Gastrocnemius medialis (tissue), 4 donors: ENCODE measurements at regions not wholly inside any gene's neighbourhood (a gene's known extent, or its start where the extent isn't known, plus 50 kb on each side); places are given as distances from the start of the nearest gene placed in this dataset.
"Not testable (repeated sequence)": the region's sequence is repeated elsewhere in the genome, so short reads cannot be mapped to it uniquely, and the experiment has no call there.

ENCODE experiments used
- ATAC-seq, 2 donors: fragments of 150-250 bp; one replicate each; pipeline ENCODE4 v1.9.1; 2016
- DNase-seq, 2 donors: peaks; one replicate each; pipeline ENCODE4 v3.0.0-alpha.2; 2019
- H3K27ac ChIP-seq, 4 donors: fragments of 200-600 bp; sonication (generic); 1 replicate in 1 of 4; 2 replicates in 3 of 4; pipeline ENCODE4 v1.5.1; 2016 to 2018; ENCODE audit warnings: mild to moderate bottlenecking in 2 of 4, moderate library complexity in 1 of 4
- H3K27me3 ChIP-seq, 3 donors: fragments of 200-600 bp; sonication (generic) in 2 of 3; 1 replicate in 1 of 3; 2 replicates in 2 of 3; pipeline versions ENCODE4 v1.5.1 to v1.6.0; 2016 to 2019; ENCODE audit warnings: mild to moderate bottlenecking in 1 of 3, moderate library complexity in 1 of 3
- H3K36me3 ChIP-seq, 2 donors: fragments of 200-600 bp; sonication (generic) in 1 of 2; one replicate each; pipeline ENCODE4 v1.5.1; 2017 to 2018
- H3K4me1 ChIP-seq, 2 donors: fragments of 200-600 bp; sonication (generic) in 1 of 2; one replicate each; pipeline ENCODE4 v1.5.1; 2016 to 2017; ENCODE audit warnings: mild to moderate bottlenecking in 2 of 2
- H3K4me3 ChIP-seq, 4 donors: fragments of 200-600 bp; sonication (generic) in 3 of 4; 1 replicate in 1 of 4; 2 replicates in 3 of 4; pipeline ENCODE4 v1.5.1; 2016 to 2019; ENCODE audit warnings: mild to moderate bottlenecking in 2 of 4
- H3K9me3 ChIP-seq, 3 donors: fragments of 200-600 bp; sonication (generic) in 2 of 3; 1 replicate in 1 of 3; 2 replicates in 2 of 3; pipeline ENCODE4 v1.5.1; 2016 to 2019
- CTCF ChIP-seq, 5 experiments: fragments of 450-650 bp in 3 of 5; fragments of 200-600 bp in 2 of 5; sonication (generic) in 2 of 5; IDR thresholded peaks in 4 of 5; conservative IDR thresholded peaks in 1 of 5; 1 replicate in 4 of 5; 2 replicates in 1 of 5; pipeline ENCODE4 v1.5.1; 2016 to 2019; ENCODE audit warnings: antibody characterized with exemption in 5 of 5, mild to moderate bottlenecking in 3 of 5, moderate library complexity in 3 of 5
- POLR2A ChIP-seq, 2 donors: fragments of 450-650 bp; IDR thresholded peaks; one replicate each; pipeline ENCODE4 v1.6.1; 2017; ENCODE audit warnings: antibody characterized with exemption in 2 of 2, mild to moderate bottlenecking in 2 of 2, moderate library complexity in 2 of 2
- in situ Hi-C, 4 donors: fragments of 200-750 bp; cut with MboI; loops; one replicate each; pipeline versions ENCODE4 v1.15.0 to v1.8.0; 2017; ENCODE audit warnings: low sequenced_read_pairs in 4 of 4
- intact Hi-C: fragments of 100-400 bp; cut with DNase I; formaldehyde crosslinking; loops from one replicate; pipeline ENCODE4 v1.15.1; 2023; ENCODE audit warnings: low total_unique reads

- DNase-seq (no peak), ATAC-seq (no peak)
- Histone ChIP-seq H3K27ac (no peak overlapping the region), H3K9me3 (no peaks in the 10 kb centered on the region), H3K4me1 (no peaks in the 10 kb centered on the region), H3K36me3 (no peaks in the 10 kb centered on the region), H3K27me3 (no peaks in the 10 kb centered on the region), H3K4me3 (no peak overlapping the region)
- TF ChIP-seq CTCF (IDR thresholded peaks at IDR 0.05 in 4 of 5, conservative IDR thresholded peaks at IDR 0.05 in 1 of 5) (no peak), POLR2A (IDR thresholded peaks at IDR 0.05) (no peak)
- in situ Hi-C loops: no loop called here
- intact Hi-C loops: no loop called here
Observed at GRCh38 chr20:30286157-30286556, 971.3 kb upstream of the DEFB115 start.

GRCh38 chr20:30287459-30287858 lies 970.0 kb upstream of the DEFB115 start:
- ATAC-seq, H3K36me3 ChIP-seq, H3K27me3 ChIP-seq, in situ Hi-C loops, H3K27ac ChIP-seq, H3K9me3 ChIP-seq, intact Hi-C loops, H3K4me3 ChIP-seq, H3K4me1 ChIP-seq, DNase-seq: not testable (repeated sequence)

GRCh38 chr20:30288346-30288745 lies 969.1 kb upstream of the DEFB115 start:
- intact Hi-C loops: no loop called here
- DNase-seq (no peak), ATAC-seq (no peak)
- Histone ChIP-seq H3K9me3 (no peaks in the 10 kb centered on the region), H3K4me1 (no peaks in the 10 kb centered on the region), H3K4me3 (no peak overlapping the region), H3K27ac (no peak overlapping the region), H3K27me3 (no peaks in the 10 kb centered on the region), H3K36me3 (no peaks in the 10 kb centered on the region)
- TF ChIP-seq POLR2A (IDR thresholded peaks at IDR 0.05) (no peak), CTCF (IDR thresholded peaks at IDR 0.05 in 4 of 5, conservative IDR thresholded peaks at IDR 0.05 in 1 of 5) (no peak)
- in situ Hi-C loops: no loop called here

GRCh38 chr20:30289049-30289448 lies 968.4 kb upstream of the DEFB115 start:
- H3K9me3 ChIP-seq, H3K27me3 ChIP-seq, ATAC-seq, in situ Hi-C loops, H3K4me1 ChIP-seq, H3K27ac ChIP-seq, DNase-seq, intact Hi-C loops, H3K36me3 ChIP-seq: not testable (repeated sequence)
- H3K4me3 ChIP-seq: peak overlapping the region in 1 of 4 donors; percentile 18

GRCh38 chr20:30289711-30290141 lies 967.7 kb upstream of the DEFB115 start:
- intact Hi-C loops, H3K27me3 ChIP-seq, ATAC-seq, H3K36me3 ChIP-seq, DNase-seq, H3K4me1 ChIP-seq, in situ Hi-C loops, H3K9me3 ChIP-seq: not testable (repeated sequence)
- H3K4me3 ChIP-seq: peak overlapping the region in 3 of 4 donors; percentile 18 to 49 (median 45)
- peak overlapping the region in 2 of 4 donors; percentile 9 to 33 for H3K27ac ChIP-seq

GRCh38 chr20:30290361-30291063 lies 967.0 kb upstream of the DEFB115 start:
- H3K36me3 ChIP-seq, H3K9me3 ChIP-seq, in situ Hi-C loops, H3K27me3 ChIP-seq, intact Hi-C loops, ATAC-seq, DNase-seq, H3K4me1 ChIP-seq: not testable (repeated sequence)
- peak overlapping the region in 1 of 4 donors; percentile 9 for H3K27ac ChIP-seq
- H3K4me3 ChIP-seq: peak overlapping the region in 3 of 4 donors; percentile 18 to 49 (median 45)

GRCh38 chr20:30291064-30291379 lies 966.4 kb upstream of the DEFB115 start:
- intact Hi-C loops, H3K4me1 ChIP-seq, H3K9me3 ChIP-seq, H3K4me3 ChIP-seq, ATAC-seq, H3K27me3 ChIP-seq, in situ Hi-C loops, DNase-seq, H3K36me3 ChIP-seq, H3K27ac ChIP-seq: not testable (repeated sequence)

- H3K4me1 ChIP-seq, in situ Hi-C loops, H3K4me3 ChIP-seq, H3K9me3 ChIP-seq, intact Hi-C loops, H3K27me3 ChIP-seq, DNase-seq, H3K36me3 ChIP-seq, ATAC-seq, H3K27ac ChIP-seq: not testable (repeated sequence)
Observed at GRCh38 chr20:30291686-30292085, 965.8 kb upstream of the DEFB115 start.

- H3K36me3 ChIP-seq, H3K27ac ChIP-seq, H3K4me3 ChIP-seq, in situ Hi-C loops, H3K9me3 ChIP-seq, H3K4me1 ChIP-seq, H3K27me3 ChIP-seq, ATAC-seq, DNase-seq, intact Hi-C loops: not testable (repeated sequence)
Observed at GRCh38 chr20:30295396-30295795, 962.1 kb upstream of the DEFB115 start.

GRCh38 chr20:30295967-30296366 lies 961.5 kb upstream of the DEFB115 start:
- H3K27me3 ChIP-seq, H3K27ac ChIP-seq, H3K4me1 ChIP-seq, DNase-seq, H3K4me3 ChIP-seq, intact Hi-C loops, in situ Hi-C loops, H3K9me3 ChIP-seq, H3K36me3 ChIP-seq, ATAC-seq: not testable (repeated sequence)
